GM10248 (cell line): ENCODE measurements at regions not wholly inside any gene's neighbourhood (a gene's known extent, or its start where the extent isn't known, plus 50 kb on each side); places are given as distances from the start of the nearest gene placed in this dataset.

Experiments
- CTCF ChIA-PET: fragments of 300-600 bp; sonication (Branson Sonifier 250); formaldehyde crosslinking; extraction: SDS; loops from one replicate; lab custom pipeline; 2021; ENCODE audit warnings: antibody characterized with exemption; lab: Yijun Ruan, JAX
- POLR2A ChIA-PET: fragments of 350-650 bp; sonication (Branson Sonifier 250); formaldehyde crosslinking; extraction: SDS; loops from one replicate; lab custom pipeline; 2020; ENCODE audit warnings: antibody characterized with exemption; lab: Yijun Ruan, JAX
- DNase-seq: peaks from one replicate; pipeline ENCODE4 v3.0.0; 2012; ENCODE audit errors: extremely low spot score
- CTCF ChIP-seq: IDR thresholded peaks from 2 replicates; pipeline ENCODE4 v1.5.1; 2012; ENCODE audit warnings: mild to moderate bottlenecking, low read depth; ENCODE audit errors: extremely low read depth, missing control alignments, control extremely low read depth

GRCh38 chr16:64534180-64534780, 587.6 kb downstream of the CDH11 start:
- ChIA-PET POLR2A (no interaction called here), CTCF (no interaction called here)
- TF ChIP-seq CTCF: no peak
- no peak for DNase-seq

GRCh38 chr16:64532691-64533090, 589.2 kb downstream of the CDH11 start:
- TF ChIP-seq CTCF: no peak
- ChIA-PET POLR2A (no interaction called here), CTCF (no interaction called here)
- no peak for DNase-seq

GRCh38 chr16:64532117-64532516, 589.7 kb downstream of the CDH11 start:
- CTCF ChIA-PET: no interaction called here
- no peak for DNase-seq
- TF ChIP-seq CTCF: no peak
- POLR2A ChIA-PET: no interaction called here

- no peak for DNase-seq
- POLR2A ChIA-PET: no interaction called here
- CTCF ChIA-PET: no interaction called here
- TF ChIP-seq CTCF: no peak
These were observed 590.5 kb downstream of the CDH11 start for GRCh38 chr16:64531401-64531800.

- ChIA-PET CTCF (no interaction called here), POLR2A (no interaction called here)
- DNase-seq: no peak
- TF ChIP-seq CTCF: no peak
These were observed 599.3 kb downstream of the CDH11 start for GRCh38 chr16:64522548-64522947.

GRCh38 chr16:64513871-64514270, 608.0 kb downstream of the CDH11 start:
- CTCF ChIA-PET: no interaction called here
- no peak for DNase-seq
- no peak for TF ChIP-seq CTCF

More at GRCh38 chr16:64513871-64514270, 608.0 kb downstream of the CDH11 start:
- POLR2A ChIA-PET: no interaction called here
